GM21526 (cell line): ENCODE measurements at regions not wholly inside any gene's neighbourhood (a gene's known extent, or its start where the extent isn't known, plus 50 kb on each side); places are given as distances from the start of the nearest gene placed in this dataset.
A peak's percentile ranks its signal among the peaks of the same experiment; 100 is the strongest.
"Not testable (repeated sequence)": the region's sequence is repeated elsewhere in the genome, so short reads cannot be mapped to it uniquely, and the experiment has no call there.

Experiments
- ATAC-seq: cut with Tn5 transposase; IDR thresholded peaks from one replicate; pipeline ENCODE4 v1.9.1; 2021; ENCODE audit warnings: moderate library complexity; ENCODE audit not compliant: unreplicated experiment, low FRiP score

- ATAC-seq: no peak
Observed at GRCh38 chr2:193270816-193271215, 1076.1 kb upstream of the TMEFF2 start.

- ATAC-seq: no peak
Observed at GRCh38 chr2:193267496-193268002, 1072.8 kb upstream of the TMEFF2 start.

GRCh38 chr2:193253014-193253530 lies 1058.3 kb upstream of the TMEFF2 start:
- no peak for ATAC-seq

GRCh38 chr2:193251909-193252308 lies 1057.2 kb upstream of the TMEFF2 start:
- ATAC-seq: no peak

GRCh38 chr2:193250389-193250788 lies 1055.7 kb upstream of the TMEFF2 start:
- ATAC-seq: no peak

- ATAC-seq: no peak
Observed at GRCh38 chr2:193240752-193241151, 1046.0 kb upstream of the TMEFF2 start.

- ATAC-seq: no peak
Observed at GRCh38 chr2:193231634-193232033, 1036.9 kb upstream of the TMEFF2 start.

- ATAC-seq: no peak
Observed at GRCh38 chr2:193228276-193228675, 1033.5 kb upstream of the TMEFF2 start.

GRCh38 chr2:193222454-193222853 lies 1027.7 kb upstream of the TMEFF2 start:
- no peak for ATAC-seq

GRCh38 chr2:193219413-193219812 lies 1024.7 kb upstream of the TMEFF2 start:
- no peak for ATAC-seq

- ATAC-seq: no peak
Observed at GRCh38 chr2:193201583-193201982, 1006.9 kb upstream of the TMEFF2 start.

GRCh38 chr2:193199322-193199721 lies 1004.6 kb upstream of the TMEFF2 start:
- ATAC-seq: no peak

GRCh38 chr2:193187816-193188215 lies 993.1 kb upstream of the TMEFF2 start:
- ATAC-seq: peak; percentile 72

GRCh38 chr2:193170981-193171380 lies 976.2 kb upstream of the TMEFF2 start:
- ATAC-seq: not testable (repeated sequence)

- no peak for ATAC-seq
Observed at GRCh38 chr2:193156480-193156879, 961.7 kb upstream of the TMEFF2 start.

- no peak for ATAC-seq
Observed at GRCh38 chr2:193154076-193154475, 959.3 kb upstream of the TMEFF2 start.

GRCh38 chr2:193153576-193153975 lies 958.8 kb upstream of the TMEFF2 start:
- no peak for ATAC-seq

GRCh38 chr2:193142467-193142866 lies 947.7 kb upstream of the TMEFF2 start:
- ATAC-seq: not testable (repeated sequence)

- no peak for ATAC-seq
Observed at GRCh38 chr2:193141998-193142397, 947.3 kb upstream of the TMEFF2 start.

- not testable (repeated sequence) for ATAC-seq
Observed at GRCh38 chr2:193140895-193141294, 946.2 kb upstream of the TMEFF2 start.

GRCh38 chr2:193124815-193125214 lies 930.1 kb upstream of the TMEFF2 start:
- ATAC-seq: no peak

- ATAC-seq: no peak
Observed at GRCh38 chr2:193114827-193115226, 920.1 kb upstream of the TMEFF2 start.

GRCh38 chr2:193112986-193113385 lies 918.3 kb upstream of the TMEFF2 start:
- no peak for ATAC-seq
